SK-N-MC (cell line): ENCODE measurements at regions not wholly inside any gene's neighbourhood (a gene's known extent, or its start where the extent isn't known, plus 50 kb on each side); places are given as distances from the start of the nearest gene placed in this dataset.
A peak's percentile ranks its signal among the peaks of the same experiment; 100 is the strongest.

Experiments
- DNase-seq: peaks from one replicate; pipeline ENCODE4 v3.0.0-alpha.2; 2011; ENCODE audit warnings: low read depth, low spot score
- H3K27ac ChIP-seq: fragments of 200-600 bp; sonication (generic); 2 replicates; pipeline ENCODE4 v1.5.1; 2016; ENCODE audit warnings: mixed run types
- H3K36me3 ChIP-seq: fragments of 200-600 bp; sonication (generic); 2 replicates; pipeline ENCODE4 v1.6.1; 2017; ENCODE audit warnings: antibody characterized with exemption, low read length, mixed read lengths; ENCODE audit not compliant: insufficient read depth
- H3K4me3 ChIP-seq: fragments of 200-600 bp; sonication (generic); 2 replicates; pipeline ENCODE4 v1.5.1; 2016
- H3K9ac ChIP-seq: fragments of 200-600 bp; sonication (generic); 2 replicates; pipeline ENCODE4 v1.8.0; 2017; ENCODE audit warnings: mixed run types, mixed read lengths; ENCODE audit not compliant: insufficient read length
- H3K9me3 ChIP-seq: fragments of 200-600 bp; sonication (generic); 2 replicates; pipeline ENCODE4 v1.6.1; 2017; ENCODE audit warnings: low read depth, mild to moderate bottlenecking, antibody characterized with exemption, low read length, moderate library complexity, mixed read lengths
- EZH2 ChIP-seq: fragments of 200-600 bp; sonication (generic); IDR thresholded peaks from one replicate; pipeline ENCODE4 v1.6.1; 2017; ENCODE audit warnings: antibody characterized with exemption
- FOXP2 ChIP-seq: optimal IDR thresholded peaks from 2 replicates; pipeline ENCODE3; 2011; ENCODE audit warnings: mild to moderate bottlenecking, moderate library complexity; ENCODE audit not compliant: insufficient read depth; ENCODE audit errors: extremely low read length, control extremely low read depth
- POLR2AphosphoS5 ChIP-seq: IDR thresholded peaks from 2 replicates; pipeline ENCODE4 v1.6.1; 2012; ENCODE audit warnings: mild to moderate bottlenecking, low read depth, low read length, borderline replicate concordance

- no peaks in the 10 kb centered on the region for H3K36me3 ChIP-seq
- H3K4me3 ChIP-seq: no peak overlapping the region
- H3K9me3 ChIP-seq: no peaks in the 10 kb centered on the region
- no peak for TF ChIP-seq FOXP2
- no peak overlapping the region for H3K9ac ChIP-seq
- no peak for DNase-seq
- no peak overlapping the region for H3K27ac ChIP-seq
Observed at GRCh38 chr21:28447462-28447861, 545.2 kb downstream of the LTN1 start.

GRCh38 chr21:28445141-28445830 is 547.4 kb downstream of the LTN1 start:
- H3K9ac ChIP-seq: no peak overlapping the region
- no peak overlapping the region for H3K27ac ChIP-seq
- no peaks in the 10 kb centered on the region for H3K9me3 ChIP-seq
- no peak for TF ChIP-seq POLR2AphosphoS5
- no peak for TF ChIP-seq EZH2
- TF ChIP-seq FOXP2: no peak
- no peak for DNase-seq
- H3K4me3 ChIP-seq: no peak overlapping the region
- no peaks in the 10 kb centered on the region for H3K36me3 ChIP-seq

DNA sequence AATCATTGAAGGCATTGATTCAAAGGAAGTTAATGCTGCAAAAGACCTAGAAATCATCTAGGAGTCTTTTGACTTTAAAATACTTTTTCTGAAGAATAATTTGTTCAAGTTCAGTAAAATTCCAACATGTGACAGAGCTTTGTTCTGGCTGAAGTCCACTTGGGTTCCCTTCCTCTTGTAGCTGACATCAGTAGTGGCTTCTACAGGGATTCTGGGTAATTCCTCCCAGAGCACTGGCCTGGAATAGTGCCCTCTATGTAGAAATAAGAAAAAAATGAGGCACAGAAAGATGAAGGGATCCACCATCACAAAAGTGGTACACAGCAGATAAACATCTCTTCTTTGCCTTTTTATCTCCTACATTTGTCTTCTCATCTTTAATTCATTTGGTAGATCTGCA is 548.1 kb downstream of the LTN1 start:
- TF ChIP-seq EZH2 (no peak), FOXP2 (no peak), POLR2AphosphoS5 (no peak)
- no peaks in the 10 kb centered on the region for H3K9me3 ChIP-seq
- H3K36me3 ChIP-seq: no peaks in the 10 kb centered on the region
- no peak overlapping the region for H3K27ac ChIP-seq
- H3K9ac ChIP-seq: no peak overlapping the region
- H3K4me3 ChIP-seq: no peak overlapping the region
- no peak for DNase-seq

GRCh38 chr21:28444111-28444510 is 548.6 kb downstream of the LTN1 start:
- no peak overlapping the region for H3K27ac ChIP-seq
- H3K36me3 ChIP-seq: no peaks in the 10 kb centered on the region
- DNase-seq: no peak
- H3K9me3 ChIP-seq: no peaks in the 10 kb centered on the region
- H3K9ac ChIP-seq: no peak overlapping the region
- TF ChIP-seq POLR2AphosphoS5 (no peak), EZH2 (no peak), FOXP2 (no peak)
- H3K4me3 ChIP-seq: no peak overlapping the region

DNA sequence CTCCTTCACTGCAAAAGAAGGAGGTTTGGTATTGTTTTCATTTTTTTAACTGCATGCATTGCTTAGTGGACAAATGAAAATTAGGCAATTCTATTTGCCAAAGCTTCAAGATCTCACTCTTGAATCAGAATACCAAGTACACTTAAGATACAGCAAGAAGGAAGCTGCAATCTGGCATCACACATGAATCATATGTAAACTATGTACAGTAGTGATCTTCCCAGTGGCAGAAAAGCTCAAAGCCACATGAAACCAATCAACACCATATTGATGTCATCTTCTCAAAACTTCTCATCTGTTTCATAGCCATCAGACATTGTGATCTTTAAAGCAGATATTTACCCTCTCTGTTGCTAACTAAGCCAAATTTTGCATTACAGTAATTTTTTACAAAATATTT is 550.1 kb downstream of the LTN1 start:
- TF ChIP-seq FOXP2 (no peak), POLR2AphosphoS5 (no peak), EZH2 (no peak)
- Histone ChIP-seq H3K36me3 (no peaks in the 10 kb centered on the region), H3K27ac (no peak overlapping the region), H3K4me3 (no peak overlapping the region), H3K9me3 (no peaks in the 10 kb centered on the region), H3K9ac (no peak overlapping the region)
- no peak for DNase-seq

- TF ChIP-seq FOXP2 (no peak), EZH2 (no peak), POLR2AphosphoS5 (no peak)
Observed at GRCh38 chr21:28442085-28442484, 550.6 kb downstream of the LTN1 start.

GRCh38 chr21:28439788-28440187 is 552.9 kb downstream of the LTN1 start:
- Histone ChIP-seq H3K36me3 (no peaks in the 10 kb centered on the region), H3K27ac (0 out of 2 replicates have a peak overlapping the region, but pooled peaks have one; percentile 40), H3K9me3 (no peaks in the 10 kb centered on the region), H3K9ac (no peak overlapping the region), H3K4me3 (peak overlapping the region; percentile 13; the same call in 1 of the 2 replicates)
- TF ChIP-seq EZH2: no peak
- peak; percentile 62 for TF ChIP-seq FOXP2
- no peak for DNase-seq

More at GRCh38 chr21:28442085-28442484, 550.6 kb downstream of the LTN1 start:
- Histone ChIP-seq H3K27ac (no peak overlapping the region), H3K9me3 (no peaks in the 10 kb centered on the region), H3K4me3 (no peak overlapping the region), H3K9ac (no peak overlapping the region), H3K36me3 (no peaks in the 10 kb centered on the region)
- DNase-seq: no peak

GRCh38 chr21:28439251-28439650 is 553.4 kb downstream of the LTN1 start:
- DNase-seq: no peak
- no peak for TF ChIP-seq EZH2
- Histone ChIP-seq H3K27ac (peak overlapping the region; percentile 40; the same call in 1 of the 2 replicates), H3K9me3 (no peaks in the 10 kb centered on the region), H3K36me3 (no peaks in the 10 kb centered on the region), H3K4me3 (peak overlapping the region; percentile 13; the same call in 1 of the 2 replicates), H3K9ac (no peak overlapping the region)

- Histone ChIP-seq H3K4me3 (no peak overlapping the region), H3K9me3 (no peaks in the 10 kb centered on the region), H3K27ac (no peak overlapping the region), H3K36me3 (no peaks in the 10 kb centered on the region), H3K9ac (no peak overlapping the region)
- no peak for TF ChIP-seq FOXP2
- no peak for TF ChIP-seq EZH2
- DNase-seq: no peak
Observed at GRCh38 chr21:28437061-28437460, 555.6 kb downstream of the LTN1 start.
